Astrocyte (in vitro differentiated cells and primary cell): ENCODE measurements at regions not wholly inside any gene's neighbourhood (a gene's known extent, or its start where the extent isn't known, plus 50 kb on each side); places are given as distances from the start of the nearest gene placed in this dataset.

Source experiments
- CTCF ChIP-seq: IDR thresholded peaks from 2 replicates; pipeline ENCODE4 v1.5.1; 2011; ENCODE audit warnings: low read depth, mild to moderate bottlenecking, inconsistent platforms, low read length, moderate library complexity; ENCODE audit not compliant: insufficient read depth
- EZH2 ChIP-seq: IDR thresholded peaks from 2 replicates; pipeline ENCODE4 v1.6.1; 2012; ENCODE audit warnings: mild to moderate bottlenecking, low read length, inconsistent platforms; ENCODE audit not compliant: insufficient read depth

GRCh38 chr15:77542491-77543001, 90.2 kb downstream of the LINGO1 start:
- TF ChIP-seq CTCF (no peak), EZH2 (no peak)
